Endothelial cell of umbilical vein (primary cell): ENCODE measurements at regions not wholly inside any gene's neighbourhood (a gene's known extent, or its start where the extent isn't known, plus 50 kb on each side); places are given as distances from the start of the nearest gene placed in this dataset.

Source experiments
- BruUV-seq: library from RNA; stranded (reverse); fragments of 400-500 nt; replicated peaks from 2 replicates; lab custom pipeline; 2021; lab: Mats Ljungman, UMichigan
- CTCF ChIA-PET: fragments of 300-600, 350-600 bp; sonication (Branson Sonifier 250); formaldehyde crosslinking; loops from one replicate; lab custom pipeline; 2021; ENCODE audit warnings: antibody characterized with exemption, inconsistent platforms; lab: Charles Lee
- POLR2A ChIA-PET: fragments of 300-600, 350-600 bp; sonication (Branson Sonifier 250); formaldehyde crosslinking; loops from one replicate; lab custom pipeline; 2021; ENCODE audit warnings: antibody characterized with exemption, inconsistent platforms; lab: Charles Lee
- DNase-seq: peaks from one replicate; pipeline ENCODE4 v3.0.0-alpha.2; 2011; ENCODE audit warnings: low read depth, low spot score
- FAIRE-seq: peaks from 2 replicates; lab custom pipeline; 2011; peaks lifted over from hg19 to GRCh38; lab: Jason Lieb, UNC
- H2AFZ ChIP-seq: 2 replicates; pipeline ENCODE4 v1.6.0; 2012; ENCODE audit warnings: low read depth, low read length, control low read depth, inconsistent platforms
- H3K27ac ChIP-seq: 2 replicates; pipeline ENCODE4 v1.5.1; 2011; ENCODE audit warnings: low read depth, mild to moderate bottlenecking, control low read depth, low read length, moderate library complexity; ENCODE audit not compliant: insufficient read depth
- H3K27me3 ChIP-seq, 2 experiments: 2 replicates each; pipeline versions ENCODE4 v1.6.0 to v1.6.1; 2011; ENCODE audit warnings: low read length in 2 of 2, mixed read lengths in 1 of 2; ENCODE audit not compliant: control insufficient read depth in 2 of 2, insufficient read depth in 2 of 2
- H3K36me3 ChIP-seq, 2 experiments: 2 replicates in 1 of 2; 3 replicates in 1 of 2; pipeline ENCODE4 v1.5.1; 2011; ENCODE audit warnings: low read length in 2 of 2, mild to moderate bottlenecking in 1 of 2, moderate library complexity in 1 of 2; ENCODE audit not compliant: control insufficient read depth in 2 of 2, insufficient read depth in 2 of 2; ENCODE audit errors: extremely low read depth in 1 of 2
- H3K4me1 ChIP-seq: 3 replicates; pipeline ENCODE4 v1.5.1; 2011; ENCODE audit warnings: mild to moderate bottlenecking, low read length; ENCODE audit not compliant: control insufficient read depth, insufficient read depth; ENCODE audit errors: extremely low read depth
- H3K4me2 ChIP-seq: 2 replicates; pipeline ENCODE4 v1.6.1; 2011; ENCODE audit warnings: low read length, control low read depth, mixed read lengths; ENCODE audit not compliant: insufficient read depth
- H3K4me3 ChIP-seq, 3 experiments: fragments of 200-600 bp in 1 of 3; sonication (generic), shearing (Covaris generic) in 1 of 3; replicated peaks in 1 of 3; 2 replicates each; pipeline ENCODE4 v1.5.1; 2011 to 2016; ENCODE audit warnings: control low read depth in 3 of 3, low read length in 3 of 3, mild to moderate bottlenecking in 2 of 3, inconsistent platforms in 1 of 3, low read depth in 1 of 3, moderate library complexity in 1 of 3; ENCODE audit not compliant: insufficient read depth in 1 of 3
- H3K79me2 ChIP-seq: 2 replicates; pipeline ENCODE4 v1.6.0; 2012; ENCODE audit warnings: low read length, inconsistent platforms; ENCODE audit not compliant: control insufficient read depth, insufficient read depth
- H3K9ac ChIP-seq: replicated peaks from 2 replicates; pipeline ENCODE3; 2011; ENCODE audit warnings: low read length, control low read depth; ENCODE audit not compliant: insufficient read depth; ENCODE audit errors: extremely low read depth
- H3K9me1 ChIP-seq: replicated peaks from 3 replicates; pipeline ENCODE4 v1.6.0; 2011; ENCODE audit warnings: mild to moderate bottlenecking, low read length; ENCODE audit not compliant: control insufficient read depth, insufficient read depth; ENCODE audit errors: extremely low read depth
- H3K9me3 ChIP-seq: replicated peaks from 2 replicates; pipeline ENCODE4 v1.5.1; 2012; ENCODE audit warnings: low read length, inconsistent platforms; ENCODE audit not compliant: control insufficient read depth, insufficient read depth
- H4K20me1 ChIP-seq: replicated peaks from 2 replicates; pipeline ENCODE3; 2011; ENCODE audit warnings: mild to moderate bottlenecking, low read length; ENCODE audit not compliant: control insufficient read depth, insufficient read depth; ENCODE audit errors: extremely low read depth
- EZH2 ChIP-seq: IDR thresholded peaks from 2 replicates; pipeline ENCODE4 v1.6.1; 2012; ENCODE audit warnings: borderline replicate concordance, low read depth, mild to moderate bottlenecking, moderate library complexity, low read length, inconsistent platforms; ENCODE audit not compliant: severe bottlenecking
- FOS ChIP-seq: IDR thresholded peaks from 2 replicates; pipeline ENCODE4 v1.6.1; 2011; ENCODE audit warnings: mild to moderate bottlenecking, low read length, moderate library complexity, borderline replicate concordance; ENCODE audit not compliant: insufficient read depth
- GATA2 ChIP-seq: IDR thresholded peaks from 2 replicates; pipeline ENCODE4 v1.7.0; 2011; ENCODE audit warnings: low read depth, mild to moderate bottlenecking, moderate library complexity, mixed read lengths, low read length; ENCODE audit not compliant: insufficient read length, insufficient read depth
- JUN ChIP-seq: IDR thresholded peaks from 2 replicates; pipeline ENCODE4 v1.6.1; 2011; ENCODE audit warnings: borderline replicate concordance, low read depth; ENCODE audit not compliant: insufficient read length, insufficient read depth
- MYC ChIP-seq: IDR thresholded peaks from one replicate; pipeline ENCODE4 v1.6.1; 2011; ENCODE audit warnings: mild to moderate bottlenecking, low read depth, low read length
- POLR2A ChIP-seq: IDR thresholded peaks from 2 replicates; pipeline ENCODE4 v1.6.1; 2012; ENCODE audit warnings: low read depth, mild to moderate bottlenecking, control low read depth, low read length
- POLR2AphosphoS5 ChIP-seq: IDR thresholded peaks from 2 replicates; pipeline ENCODE4 v1.6.1; 2012; ENCODE audit warnings: low read depth, mild to moderate bottlenecking, control low read depth, low read length, moderate library complexity; ENCODE audit not compliant: insufficient read depth
- dilution Hi-C: fragments of 300-500 bp; cut with MboI; formaldehyde crosslinking; loops from one replicate; pipeline ENCODE4 v1.15.0; 2019; ENCODE audit warnings: low sequenced_read_pairs; ENCODE audit not compliant: extremely low pct_ligation_motif_present
- intact Hi-C: fragments of 100-400 bp; cut with micrococcal nuclease; formaldehyde crosslinking; loops from one replicate; pipeline ENCODE4 v1.10.0; 2022
- TF ChIP-seq, protein P1 (sequence below): IDR thresholded peaks from 2 replicates; pipeline ENCODE4 v1.6.1; 2011; ENCODE audit not compliant: insufficient read depth, insufficient read length
- TF ChIP-seq, protein P2 (sequence below), 2 donors: IDR thresholded peaks; 1 replicate in 1 of 2; 2 replicates in 1 of 2; pipeline ENCODE4 v1.5.1; 2011; ENCODE audit warnings: low read length in 2 of 2, mild to moderate bottlenecking in 2 of 2, moderate library complexity in 2 of 2, control low read depth in 1 of 2, inconsistent platforms in 1 of 2, low read depth in 1 of 2; ENCODE audit not compliant: insufficient read depth in 1 of 2; ENCODE audit errors: extremely low read depth in 1 of 2

GRCh38 chr12:19894803-19895202, 455.5 kb downstream of the AEBP2 start:
- H3K4me1 ChIP-seq: peaks cover 7% of the 10 kb centered on the region
- H3K4me2 ChIP-seq: no peak overlapping the region
- ChIA-PET CTCF (interaction anchor here (0.5 to 4.0 kb wide), 4 partner anchors 11 to 155 kb away, joined by 3 to 32 read pairs (median 4); no protein-coding TSS in a partner anchor), POLR2A (no interaction called here)
- no peaks in the 10 kb centered on the region for H4K20me1 ChIP-seq
- peak; percentile 77 for DNase-seq
- dilution Hi-C loops (no loop called here), intact Hi-C loops (loop anchor here (5.0 kb wide), 1 partner anchor 138 kb away; no protein-coding TSS in a partner anchor)
- no peaks in the 10 kb centered on the region for H3K9me3 ChIP-seq
- TF ChIP-seq, protein P1, sequence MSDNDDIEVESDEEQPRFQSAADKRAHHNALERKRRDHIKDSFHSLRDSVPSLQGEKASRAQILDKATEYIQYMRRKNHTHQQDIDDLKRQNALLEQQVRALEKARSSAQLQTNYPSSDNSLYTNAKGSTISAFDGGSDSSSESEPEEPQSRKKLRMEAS: no peak
- no peaks in the 10 kb centered on the region for H3K27me3 ChIP-seq
- no peaks in the 10 kb centered on the region for H3K9me1 ChIP-seq
- no peak overlapping the region for H3K9ac ChIP-seq
- no TSS peak for BruUV-seq
- no peaks in the 10 kb centered on the region for H3K36me3 ChIP-seq
- H2AFZ ChIP-seq: no peak overlapping the region
- FAIRE-seq: no peak
- H3K4me3 ChIP-seq: no peak overlapping the region
- H3K79me2 ChIP-seq: no peaks in the 10 kb centered on the region
- H3K27ac ChIP-seq: no peak overlapping the region

DNA sequence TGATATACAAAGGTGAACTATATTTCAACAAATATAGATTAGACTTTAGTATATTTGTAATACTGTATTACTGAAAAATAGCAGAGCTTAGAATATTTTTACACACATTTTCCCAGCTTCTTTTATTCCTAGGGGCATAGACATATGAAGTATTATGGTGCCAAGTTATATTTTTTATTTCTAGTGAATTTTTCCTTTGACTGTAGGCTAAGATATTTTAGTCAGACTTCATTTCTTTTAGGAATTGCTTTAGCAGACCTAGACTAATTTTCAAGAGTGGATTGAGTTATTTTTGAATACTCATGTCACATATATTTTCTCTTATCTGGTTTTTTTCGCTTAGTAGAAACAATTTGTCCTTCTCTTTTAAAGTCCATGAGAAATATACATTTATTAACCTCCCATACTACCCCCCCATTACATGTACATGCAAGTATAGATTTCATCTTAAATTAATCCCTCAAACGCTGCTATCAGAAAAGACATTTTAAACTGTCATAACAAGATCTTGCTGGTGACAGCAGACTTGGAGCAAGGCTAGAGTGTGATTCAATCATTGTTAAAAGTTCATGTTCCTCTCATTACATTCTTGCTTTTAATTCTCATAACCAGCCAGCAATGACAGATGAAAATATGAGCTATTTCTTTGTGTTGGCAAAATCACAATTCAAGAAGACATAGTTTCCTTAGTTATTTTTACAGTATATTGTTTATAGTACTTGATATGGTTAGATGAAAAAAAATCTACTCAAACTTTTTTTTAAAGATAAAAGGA, 456.1 kb downstream of the AEBP2 start:
- Histone ChIP-seq H3K4me2 (no peak overlapping the region), H3K9me1 (no peaks in the 10 kb centered on the region), H3K36me3 (no peaks in the 10 kb centered on the region), H3K27ac (no peak overlapping the region), H3K9ac (no peak overlapping the region), H3K27me3 (no peaks in the 10 kb centered on the region), H3K4me1 (peaks cover 7% of the 10 kb centered on the region), H3K9me3 (no peaks in the 10 kb centered on the region), H2AFZ (no peak overlapping the region), H3K4me3 (no peak overlapping the region), H3K79me2 (no peaks in the 10 kb centered on the region), H4K20me1 (no peaks in the 10 kb centered on the region)
- CTCF ChIA-PET: interaction anchor here (0.5 to 4.0 kb wide), 3 partner anchors 27 to 156 kb away, joined by 3 to 32 read pairs (median 3); no protein-coding TSS in a partner anchor
- POLR2A ChIA-PET: no interaction called here
- DNase-seq (peak; percentile 60), FAIRE-seq (no peak)
- TF ChIP-seq EZH2 (no peak), MYC (no peak), GATA2 (no peak), POLR2AphosphoS5 (no peak), POLR2A (no peak), JUN (no peak), FOS (no peak)
- TF ChIP-seq, protein P2, sequence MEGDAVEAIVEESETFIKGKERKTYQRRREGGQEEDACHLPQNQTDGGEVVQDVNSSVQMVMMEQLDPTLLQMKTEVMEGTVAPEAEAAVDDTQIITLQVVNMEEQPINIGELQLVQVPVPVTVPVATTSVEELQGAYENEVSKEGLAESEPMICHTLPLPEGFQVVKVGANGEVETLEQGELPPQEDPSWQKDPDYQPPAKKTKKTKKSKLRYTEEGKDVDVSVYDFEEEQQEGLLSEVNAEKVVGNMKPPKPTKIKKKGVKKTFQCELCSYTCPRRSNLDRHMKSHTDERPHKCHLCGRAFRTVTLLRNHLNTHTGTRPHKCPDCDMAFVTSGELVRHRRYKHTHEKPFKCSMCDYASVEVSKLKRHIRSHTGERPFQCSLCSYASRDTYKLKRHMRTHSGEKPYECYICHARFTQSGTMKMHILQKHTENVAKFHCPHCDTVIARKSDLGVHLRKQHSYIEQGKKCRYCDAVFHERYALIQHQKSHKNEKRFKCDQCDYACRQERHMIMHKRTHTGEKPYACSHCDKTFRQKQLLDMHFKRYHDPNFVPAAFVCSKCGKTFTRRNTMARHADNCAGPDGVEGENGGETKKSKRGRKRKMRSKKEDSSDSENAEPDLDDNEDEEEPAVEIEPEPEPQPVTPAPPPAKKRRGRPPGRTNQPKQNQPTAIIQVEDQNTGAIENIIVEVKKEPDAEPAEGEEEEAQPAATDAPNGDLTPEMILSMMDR (IDR thresholded peaks at IDR 0.05; ENCODE audit: extremely low read depth in 1 of 2, insufficient read depth in 1 of 2, low read depth in 1 of 2, low read length in 2 of 2): no peak
- TF ChIP-seq, protein P1: no peak
- intact Hi-C loops (no loop called here), dilution Hi-C loops (no loop called here)
- BruUV-seq: no TSS peak
